Panc1 (cell line): ENCODE measurements at regions not wholly inside any gene's neighbourhood (a gene's known extent, or its start where the extent isn't known, plus 50 kb on each side); places are given as distances from the start of the nearest gene placed in this dataset.
"Not testable (repeated sequence)": the region's sequence is repeated elsewhere in the genome, so short reads cannot be mapped to it uniquely, and the experiment has no call there.

ENCODE experiments used
- ATAC-seq: fragments of 200-7000 bp; cut with Tn5 transposase; 2 replicates; pipeline ENCODE4 v1.9.1; 2020; ENCODE audit warnings: mild to moderate bottlenecking, moderate library complexity
- BruUV-seq: library from RNA; stranded (reverse); fragments of 400-500 nt; replicated peaks from 2 replicates; lab custom pipeline; 2021; lab: Mats Ljungman, UMichigan
- CTCF ChIA-PET: fragments of 300-600 bp; sonication (Branson Sonifier 250); formaldehyde crosslinking; loops from one replicate; lab custom pipeline; 2022; ENCODE audit warnings: antibody characterized with exemption; lab: Charles Lee
- POLR2A ChIA-PET: fragments of 300-600 bp; sonication (Branson Sonifier 250); formaldehyde crosslinking; loops from one replicate; lab custom pipeline; 2022; ENCODE audit warnings: antibody characterized with exemption; lab: Charles Lee
- DNase-seq: peaks from one replicate; pipeline ENCODE4 v3.0.0-alpha.2; 2010; ENCODE audit warnings: low read depth, low spot score
- H3K27ac ChIP-seq: 2 replicates; pipeline ENCODE4 v1.5.1; 2011; ENCODE audit warnings: mild to moderate bottlenecking, low read length, inconsistent platforms
- H3K27me3 ChIP-seq: fragments of 200-500 bp; sonication (Bioruptor generic); 2 replicates; pipeline ENCODE4 v1.6.0; 2014; ENCODE audit warnings: low read length, inconsistent platforms; ENCODE audit not compliant: control insufficient read depth, insufficient read depth
- H3K36me3 ChIP-seq: fragments of 200-500 bp; sonication (Bioruptor generic); 2 replicates; pipeline ENCODE4 v1.5.1; 2014; ENCODE audit warnings: inconsistent platforms, mild to moderate bottlenecking, low read length, moderate library complexity; ENCODE audit not compliant: control insufficient read depth, insufficient read depth
- H3K4me1 ChIP-seq: 2 replicates; pipeline ENCODE4 v1.5.1; 2011; ENCODE audit warnings: inconsistent platforms, mild to moderate bottlenecking, low read length, moderate library complexity; ENCODE audit not compliant: control insufficient read depth, insufficient read depth
- H3K4me3 ChIP-seq, 2 experiments: 2 replicates each; pipeline ENCODE4 v1.5.1; 2011 to 2012; ENCODE audit warnings: low read depth in 2 of 2, low read length in 2 of 2, mild to moderate bottlenecking in 2 of 2, inconsistent platforms in 1 of 2, moderate library complexity in 1 of 2
- H3K9me3 ChIP-seq: fragments of 200-500 bp; sonication (Bioruptor generic); 2 replicates; pipeline ENCODE4 v1.5.1; 2014; ENCODE audit warnings: low read depth, mild to moderate bottlenecking, inconsistent platforms, low read length, moderate library complexity; ENCODE audit not compliant: control insufficient read depth, insufficient read depth
- POLR2AphosphoS5 ChIP-seq: IDR thresholded peaks from 2 replicates; pipeline ENCODE4 v1.6.1; 2012; ENCODE audit warnings: mild to moderate bottlenecking, low read depth, low read length, moderate library complexity
- REST ChIP-seq, 2 experiments: IDR thresholded peaks; 2 replicates each; pipeline ENCODE4 v1.6.1; 2011 to 2012; ENCODE audit warnings: low read depth in 2 of 2, control low read depth in 1 of 2, low read length in 1 of 2, mild to moderate bottlenecking in 1 of 2, moderate library complexity in 1 of 2; ENCODE audit not compliant: insufficient read depth in 1 of 2
- SIN3A ChIP-seq: IDR thresholded peaks from 2 replicates; pipeline ENCODE4 v1.6.1; 2012; ENCODE audit warnings: low read depth, mild to moderate bottlenecking, low read length, moderate library complexity, borderline replicate concordance; ENCODE audit not compliant: insufficient read depth
- TCF7L2 ChIP-seq: IDR thresholded peaks from 2 replicates; pipeline ENCODE4 v1.6.1; 2011; ENCODE audit warnings: mild to moderate bottlenecking, low read depth, low read length, inconsistent platforms
- in situ Hi-C: cut with HindIII; loops from 2 replicates; pipeline ENCODE4 v1.10.0; 2016; ENCODE audit warnings: low sequenced_read_pairs, low pct_unique_long_range_greater_than_20kb
- intact Hi-C: fragments of 100-400 bp; cut with micrococcal nuclease; formaldehyde crosslinking; loops from one replicate; pipeline ENCODE4 v1.10.0; 2022; ENCODE audit not compliant: unreplicated experiment
- TF ChIP-seq, protein P1 (sequence below): fragments of 450-650 bp; IDR thresholded peaks from 2 replicates; pipeline ENCODE4 v1.5.1; 2017; ENCODE audit warnings: mild to moderate bottlenecking

GRCh38 chrX:47722260-47722659 lies 63.3 kb upstream of the UXT start:
- Histone ChIP-seq H3K4me3 (no peak overlapping the region), H3K36me3 (no peaks in the 10 kb centered on the region), H3K4me1 (no peaks in the 10 kb centered on the region), H3K27ac (no peak overlapping the region), H3K9me3 (no peaks in the 10 kb centered on the region), H3K27me3 (no peaks in the 10 kb centered on the region)
- DNase-seq (no peak), ATAC-seq (no peak)
- intact Hi-C loops, result no loop called here
- in situ Hi-C loops, result no loop called here
- no peak for TF ChIP-seq POLR2AphosphoS5
- TF ChIP-seq, protein P1, sequence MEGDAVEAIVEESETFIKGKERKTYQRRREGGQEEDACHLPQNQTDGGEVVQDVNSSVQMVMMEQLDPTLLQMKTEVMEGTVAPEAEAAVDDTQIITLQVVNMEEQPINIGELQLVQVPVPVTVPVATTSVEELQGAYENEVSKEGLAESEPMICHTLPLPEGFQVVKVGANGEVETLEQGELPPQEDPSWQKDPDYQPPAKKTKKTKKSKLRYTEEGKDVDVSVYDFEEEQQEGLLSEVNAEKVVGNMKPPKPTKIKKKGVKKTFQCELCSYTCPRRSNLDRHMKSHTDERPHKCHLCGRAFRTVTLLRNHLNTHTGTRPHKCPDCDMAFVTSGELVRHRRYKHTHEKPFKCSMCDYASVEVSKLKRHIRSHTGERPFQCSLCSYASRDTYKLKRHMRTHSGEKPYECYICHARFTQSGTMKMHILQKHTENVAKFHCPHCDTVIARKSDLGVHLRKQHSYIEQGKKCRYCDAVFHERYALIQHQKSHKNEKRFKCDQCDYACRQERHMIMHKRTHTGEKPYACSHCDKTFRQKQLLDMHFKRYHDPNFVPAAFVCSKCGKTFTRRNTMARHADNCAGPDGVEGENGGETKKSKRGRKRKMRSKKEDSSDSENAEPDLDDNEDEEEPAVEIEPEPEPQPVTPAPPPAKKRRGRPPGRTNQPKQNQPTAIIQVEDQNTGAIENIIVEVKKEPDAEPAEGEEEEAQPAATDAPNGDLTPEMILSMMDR, result no peak
- no peak for TF ChIP-seq TCF7L2
- no peak for TF ChIP-seq SIN3A
- no peak for TF ChIP-seq REST (IDR thresholded peaks at IDR 0.05; ENCODE audit: insufficient read depth in 1 of 2, low read depth in 2 of 2, low read length in 1 of 2)
- ChIA-PET CTCF (interaction anchor here (0.6 kb wide), 1 partner anchor 15 kb away, joined by 3 read pairs; no protein-coding TSS in a partner anchor), POLR2A (no interaction called here)
- no TSS peak for BruUV-seq

DNA sequence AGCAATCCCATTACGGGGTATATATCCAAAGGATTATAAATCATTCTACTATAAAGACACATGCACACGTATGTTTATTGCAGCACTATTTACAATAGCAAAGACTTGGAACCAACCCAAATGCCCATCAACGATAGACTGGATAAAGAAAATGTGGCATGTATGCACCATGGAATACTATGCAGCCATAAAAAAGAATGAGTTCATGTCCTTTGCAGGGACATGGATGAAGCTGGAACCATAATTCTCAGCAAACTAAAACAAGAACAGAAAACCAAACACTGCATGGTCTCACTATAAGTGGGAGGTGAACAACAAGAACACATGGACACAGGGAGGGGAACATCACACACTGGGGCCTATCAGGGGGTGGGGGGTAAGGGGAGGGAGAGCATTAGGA lies 56.1 kb upstream of the UXT start:
- H3K36me3 ChIP-seq, ATAC-seq, H3K4me3 ChIP-seq, DNase-seq, H3K4me1 ChIP-seq, H3K27me3 ChIP-seq, POLR2A ChIA-PET, in situ Hi-C loops, CTCF ChIA-PET, BruUV-seq, H3K9me3 ChIP-seq, H3K27ac ChIP-seq, intact Hi-C loops: not testable (repeated sequence)

DNA sequence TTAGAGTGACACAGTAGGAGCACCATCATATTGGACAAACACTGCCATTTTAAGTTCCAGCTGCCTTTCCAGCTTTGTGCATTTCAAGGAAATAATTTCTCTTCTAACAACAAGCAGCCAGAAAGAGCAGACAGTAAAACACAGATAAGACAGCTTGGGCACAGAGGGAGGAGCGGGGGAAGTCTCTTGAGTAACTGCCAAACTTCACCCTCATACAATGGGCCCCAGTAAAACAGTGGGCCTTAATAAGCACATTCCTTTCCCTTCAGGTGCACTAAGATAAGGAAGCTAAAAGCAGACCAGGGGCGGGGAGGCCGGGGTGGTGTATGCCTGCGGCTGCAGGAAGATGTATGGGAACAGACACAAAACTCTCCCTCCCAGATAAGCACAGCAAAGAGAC lies 53.7 kb upstream of the UXT start:
- H3K4me3 ChIP-seq, CTCF ChIA-PET, H3K9me3 ChIP-seq, H3K36me3 ChIP-seq, H3K27ac ChIP-seq, DNase-seq, POLR2A ChIA-PET, H3K4me1 ChIP-seq, BruUV-seq, in situ Hi-C loops, H3K27me3 ChIP-seq, ATAC-seq, intact Hi-C loops: not testable (repeated sequence)
